ENCODE measurements at regions not wholly inside any gene's neighbourhood (a gene's known extent, or its start where the extent isn't known, plus 50 kb on each side); places are given as distances from the start of the nearest gene placed in this dataset.

DNA sequence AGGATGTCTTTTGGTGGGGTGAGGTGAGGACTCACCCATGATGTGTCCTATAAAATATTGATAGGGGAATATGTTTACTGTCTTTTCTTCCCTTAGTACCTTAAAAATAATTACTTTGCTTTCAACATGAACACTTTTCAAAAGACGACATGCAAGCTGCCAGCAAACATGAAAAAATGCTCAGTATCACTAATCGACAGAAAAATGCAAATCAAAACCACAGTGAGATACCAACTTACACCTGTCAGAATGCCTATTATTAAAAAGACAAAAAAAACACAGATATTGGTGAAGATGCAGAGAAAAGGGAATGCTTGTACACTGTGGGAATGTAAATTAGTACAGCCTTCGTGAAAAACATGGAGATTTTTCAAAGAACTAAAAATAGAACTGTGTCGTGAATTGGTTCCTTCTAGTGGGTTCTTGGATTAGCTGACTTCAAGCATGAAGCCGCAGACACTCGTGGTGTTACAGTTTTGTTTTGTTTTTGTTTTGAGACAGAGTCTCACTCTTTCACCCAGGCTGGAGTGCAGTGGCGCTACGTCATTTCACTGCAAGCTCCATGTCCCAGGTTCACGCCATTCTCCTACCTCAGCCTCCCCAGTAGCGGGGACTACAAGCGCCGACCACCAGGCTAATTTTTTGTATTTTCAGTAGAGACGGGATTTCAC is 160.9 kb downstream of the FGF9 start:
- Histone ChIP-seq H3K27ac (ENCODE audit: low read length) (no peak overlapping the region), H3K4me1 (ENCODE audit: insufficient read depth, low read length) (no peaks in the 10 kb centered on the region), H3K4me3 (ENCODE audit: low read length) (no peak overlapping the region), H3K9ac (ENCODE audit: low read length) (no peak overlapping the region), H3K27me3 (ENCODE audit: low read length) (no peaks in the 10 kb centered on the region), H4K20me1 (ENCODE audit: low read length) (no peaks in the 10 kb centered on the region), H3K9me3 (ENCODE audit: low read length) (no peaks in the 10 kb centered on the region), H3K9me2 (replicated peaks; ENCODE audit: low read length) (no peaks in the 10 kb centered on the region), H2AFZ (ENCODE audit: low read length) (no peak overlapping the region), H3K36me3 (ENCODE audit: low read depth, low read length) (no peaks in the 10 kb centered on the region), H3F3A (ENCODE audit: low read length, unreplicated experiment) (no peaks in the 10 kb centered on the region), H3K4me2 (ENCODE audit: low read length) (no peak overlapping the region), H3K79me2 (ENCODE audit: low read length) (no peaks in the 10 kb centered on the region)
- intact Hi-C loops (cut with micrococcal nuclease) = no loop called here
- no peak for TF ChIP-seq EZH2phosphoT487 (IDR thresholded peaks at IDR 0.05; ENCODE audit: borderline replicate concordance, low read length)
- TF ChIP-seq EZH2 (IDR thresholded peaks at IDR 0.05; ENCODE audit: low read length, unreplicated experiment) = no peak
- ChIA-PET CTCF (no interaction called here), POLR2A (ENCODE audit: unreplicated experiment) (no interaction called here)
- no TSS peak for BruUV-seq (replicated peaks)
- no peak for DNase-seq
- ATAC-seq = no peak

GRCh38 chr13:21833921-21834320 is 163.0 kb downstream of the FGF9 start:
- Histone ChIP-seq H3K9me3 (ENCODE audit: low read length) (no peaks in the 10 kb centered on the region), H4K20me1 (ENCODE audit: low read length) (no peaks in the 10 kb centered on the region), H3F3A (ENCODE audit: low read length, unreplicated experiment) (no peaks in the 10 kb centered on the region), H3K4me3 (ENCODE audit: low read length) (no peak overlapping the region), H3K9me2 (replicated peaks; ENCODE audit: low read length) (no peaks in the 10 kb centered on the region), H3K9ac (ENCODE audit: low read length) (no peak overlapping the region), H3K4me2 (ENCODE audit: low read length) (no peak overlapping the region), H3K27ac (ENCODE audit: low read length) (no peak overlapping the region), H3K4me1 (ENCODE audit: insufficient read depth, low read length) (no peaks in the 10 kb centered on the region), H3K27me3 (ENCODE audit: low read length) (no peaks in the 10 kb centered on the region), H3K79me2 (ENCODE audit: low read length) (no peaks in the 10 kb centered on the region), H3K36me3 (ENCODE audit: low read depth, low read length) (no peaks in the 10 kb centered on the region), H2AFZ (ENCODE audit: low read length) (no peak overlapping the region)
- TF ChIP-seq EZH2 (IDR thresholded peaks at IDR 0.05; ENCODE audit: low read length, unreplicated experiment) (no peak), EZH2phosphoT487 (IDR thresholded peaks at IDR 0.05; ENCODE audit: borderline replicate concordance, low read length) (no peak)
- TF ChIP-seq, protein P1, sequence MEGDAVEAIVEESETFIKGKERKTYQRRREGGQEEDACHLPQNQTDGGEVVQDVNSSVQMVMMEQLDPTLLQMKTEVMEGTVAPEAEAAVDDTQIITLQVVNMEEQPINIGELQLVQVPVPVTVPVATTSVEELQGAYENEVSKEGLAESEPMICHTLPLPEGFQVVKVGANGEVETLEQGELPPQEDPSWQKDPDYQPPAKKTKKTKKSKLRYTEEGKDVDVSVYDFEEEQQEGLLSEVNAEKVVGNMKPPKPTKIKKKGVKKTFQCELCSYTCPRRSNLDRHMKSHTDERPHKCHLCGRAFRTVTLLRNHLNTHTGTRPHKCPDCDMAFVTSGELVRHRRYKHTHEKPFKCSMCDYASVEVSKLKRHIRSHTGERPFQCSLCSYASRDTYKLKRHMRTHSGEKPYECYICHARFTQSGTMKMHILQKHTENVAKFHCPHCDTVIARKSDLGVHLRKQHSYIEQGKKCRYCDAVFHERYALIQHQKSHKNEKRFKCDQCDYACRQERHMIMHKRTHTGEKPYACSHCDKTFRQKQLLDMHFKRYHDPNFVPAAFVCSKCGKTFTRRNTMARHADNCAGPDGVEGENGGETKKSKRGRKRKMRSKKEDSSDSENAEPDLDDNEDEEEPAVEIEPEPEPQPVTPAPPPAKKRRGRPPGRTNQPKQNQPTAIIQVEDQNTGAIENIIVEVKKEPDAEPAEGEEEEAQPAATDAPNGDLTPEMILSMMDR (conservative IDR thresholded peaks at IDR 0.05; ENCODE audit: low read depth, low read length) = no peak
- ChIA-PET POLR2A (ENCODE audit: unreplicated experiment) (no interaction called here), CTCF (no interaction called here)
- no peak for ATAC-seq
- DNase-seq = no peak
- no TSS peak for BruUV-seq (replicated peaks)
- intact Hi-C loops (cut with micrococcal nuclease) = no loop called here

DNA sequence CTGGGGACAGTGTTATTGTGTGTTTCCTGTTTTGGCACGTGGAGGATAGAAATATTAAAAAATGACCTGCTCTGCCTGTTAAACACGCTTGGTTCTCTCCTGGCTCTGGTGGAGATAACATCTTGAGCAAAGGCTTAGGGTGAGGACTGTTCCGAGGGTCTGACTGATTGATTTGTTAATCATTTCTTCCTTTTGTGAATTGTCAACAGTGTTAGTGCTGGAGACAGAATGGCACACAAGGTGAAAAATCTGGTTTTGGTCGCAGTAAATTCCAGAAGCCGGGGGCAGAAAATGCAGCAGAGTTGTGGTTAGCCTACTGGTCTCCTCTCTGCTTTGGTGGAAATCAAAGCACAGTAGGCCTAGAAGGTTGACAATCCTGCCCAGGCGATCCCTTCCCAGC is 163.6 kb downstream of the FGF9 start:
- Histone ChIP-seq H3K36me3 (ENCODE audit: low read depth, low read length) (no peaks in the 10 kb centered on the region), H3K9me3 (ENCODE audit: low read length) (no peaks in the 10 kb centered on the region), H3K9me2 (replicated peaks; ENCODE audit: low read length) (no peaks in the 10 kb centered on the region), H3K9ac (ENCODE audit: low read length) (no peak overlapping the region), H3K27me3 (ENCODE audit: low read length) (no peaks in the 10 kb centered on the region), H3K79me2 (ENCODE audit: low read length) (no peaks in the 10 kb centered on the region), H3K4me1 (ENCODE audit: insufficient read depth, low read length) (no peaks in the 10 kb centered on the region), H4K20me1 (ENCODE audit: low read length) (no peaks in the 10 kb centered on the region), H3K4me3 (ENCODE audit: low read length) (no peak overlapping the region), H3F3A (ENCODE audit: low read length, unreplicated experiment) (no peaks in the 10 kb centered on the region), H3K27ac (ENCODE audit: low read length) (no peak overlapping the region), H2AFZ (ENCODE audit: low read length) (no peak overlapping the region), H3K4me2 (ENCODE audit: low read length) (no peak overlapping the region)
- intact Hi-C loops (cut with micrococcal nuclease) = no loop called here
- ATAC-seq = no peak
- no TSS peak for BruUV-seq (replicated peaks)
- DNase-seq = no peak
- POLR2A ChIA-PET (ENCODE audit: unreplicated experiment) = no interaction called here
- TF ChIP-seq EZH2 (IDR thresholded peaks at IDR 0.05; ENCODE audit: low read length, unreplicated experiment) (no peak), EZH2phosphoT487 (IDR thresholded peaks at IDR 0.05; ENCODE audit: borderline replicate concordance, low read length) (no peak)
- TF ChIP-seq, protein P1 (conservative IDR thresholded peaks at IDR 0.05; ENCODE audit: low read depth, low read length) = no peak
- CTCF ChIA-PET = no interaction called here
